A673 (cell line): ENCODE measurements at regions not wholly inside any gene's neighbourhood (a gene's known extent, or its start where the extent isn't known, plus 50 kb on each side); places are given as distances from the start of the nearest gene placed in this dataset.

Source experiments
- BruUV-seq: library from RNA; stranded (reverse); fragments of 400-500 nt; replicated peaks from 2 replicates; lab custom pipeline; 2021; lab: Mats Ljungman, UMichigan
- CTCF ChIA-PET: fragments of 300-600 bp; sonication (Branson Sonifier 250); formaldehyde crosslinking; loops from one replicate; lab custom pipeline; 2022; ENCODE audit warnings: antibody characterized with exemption; lab: Charles Lee
- POLR2A ChIA-PET: fragments of 300-600 bp; sonication (Branson Sonifier 250); formaldehyde crosslinking; loops from one replicate; lab custom pipeline; 2022; ENCODE audit warnings: antibody characterized with exemption; ENCODE audit not compliant: low non-redundant PET; lab: Charles Lee
- DNase-seq: peaks from one replicate; pipeline ENCODE4 v3.0.0-alpha.2; 2015; ENCODE audit warnings: low spot score
- H3K27ac ChIP-seq: fragments of 200-600 bp; sonication (generic); 2 replicates; pipeline ENCODE4 v1.5.1; 2016; ENCODE audit warnings: mixed run types, low read depth, mild to moderate bottlenecking, mixed read lengths, antibody characterized with exemption, low read length; ENCODE audit not compliant: poor library complexity, severe bottlenecking
- H3K27me3 ChIP-seq: fragments of 200-600 bp; sonication (generic); replicated peaks from 2 replicates; pipeline ENCODE4 v1.6.1; 2017; ENCODE audit warnings: mixed run types, low read depth, mild to moderate bottlenecking, mixed read lengths, antibody characterized with exemption, low read length; ENCODE audit not compliant: insufficient read depth, poor library complexity
- H3K36me3 ChIP-seq: fragments of 200-600 bp; sonication (generic); 2 replicates; pipeline ENCODE4 v1.6.1; 2016; ENCODE audit warnings: mixed run types, mild to moderate bottlenecking, mixed read lengths, antibody characterized with exemption, low read length; ENCODE audit not compliant: insufficient read depth, poor library complexity, severe bottlenecking
- H3K4me1 ChIP-seq: fragments of 200-600 bp; sonication (generic); 2 replicates; pipeline ENCODE4 v1.6.1; 2017; ENCODE audit warnings: mixed run types, mild to moderate bottlenecking, mixed read lengths, antibody characterized with exemption, low read length; ENCODE audit not compliant: insufficient read depth, poor library complexity, severe bottlenecking
- H3K4me3 ChIP-seq: fragments of 200-600 bp; sonication (generic); 2 replicates; pipeline ENCODE4 v1.5.1; 2016; ENCODE audit warnings: low read depth, mixed run types, mild to moderate bottlenecking, mixed read lengths, low read length; ENCODE audit not compliant: poor library complexity, severe bottlenecking
- H3K9me3 ChIP-seq: fragments of 200-600 bp; sonication (generic); 2 replicates; pipeline ENCODE4 v1.6.1; 2016; ENCODE audit warnings: mixed run types, low read depth, mild to moderate bottlenecking, mixed read lengths, antibody characterized with exemption, low read length; ENCODE audit not compliant: poor library complexity, severe bottlenecking
- EZH2 ChIP-seq: fragments of 200-600 bp; sonication (generic); IDR thresholded peaks from 2 replicates; pipeline ENCODE4 v1.6.1; 2017; ENCODE audit warnings: borderline replicate concordance, low read depth, mild to moderate bottlenecking, mixed read lengths, antibody characterized with exemption, low read length; ENCODE audit not compliant: poor library complexity, severe bottlenecking
- intact Hi-C: fragments of 100-400 bp; cut with micrococcal nuclease; formaldehyde crosslinking; loops from one replicate; pipeline ENCODE4 v1.10.0; 2022; ENCODE audit not compliant: unreplicated experiment
- TF ChIP-seq, protein P1 (sequence below): fragments of 300-800, 200-600 bp; sonication (generic); conservative IDR thresholded peaks from 2 replicates; pipeline ENCODE4 v1.5.1; 2017; ENCODE audit warnings: low read depth, mild to moderate bottlenecking, antibody characterized with exemption, low read length, moderate library complexity, mixed read lengths

DNA sequence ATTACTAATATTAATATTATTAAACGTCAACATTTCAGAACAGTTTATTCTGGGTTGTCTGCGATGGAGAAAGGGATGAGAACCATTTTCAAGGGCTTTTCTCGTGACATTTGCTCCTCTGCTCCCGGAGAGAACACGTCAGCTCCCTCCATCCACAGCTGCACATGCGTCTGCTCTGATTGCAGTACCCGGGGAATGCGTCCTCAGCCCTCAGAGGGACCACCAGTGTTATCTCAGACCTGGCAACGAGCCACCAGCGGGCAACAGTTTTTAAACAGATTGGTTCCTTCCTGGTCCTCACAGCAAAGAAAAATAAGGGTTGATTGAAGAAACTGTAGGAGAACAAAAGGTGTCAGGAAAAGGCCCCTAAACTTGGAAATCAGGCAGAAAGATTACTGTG lies 202.2 kb upstream of the ADAMTS9 start:
- Histone ChIP-seq H3K4me1 (no peaks in the 10 kb centered on the region), H3K9me3 (no peaks in the 10 kb centered on the region), H3K27ac (no peak overlapping the region), H3K36me3 (no peaks in the 10 kb centered on the region), H3K4me3 (no peak overlapping the region), H3K27me3 (no peaks in the 10 kb centered on the region)
- DNase-seq, result no peak
- ChIA-PET CTCF (no interaction called here), POLR2A (no interaction called here)
- no TSS peak for BruUV-seq
- TF ChIP-seq EZH2, result no peak
- TF ChIP-seq, protein P1, sequence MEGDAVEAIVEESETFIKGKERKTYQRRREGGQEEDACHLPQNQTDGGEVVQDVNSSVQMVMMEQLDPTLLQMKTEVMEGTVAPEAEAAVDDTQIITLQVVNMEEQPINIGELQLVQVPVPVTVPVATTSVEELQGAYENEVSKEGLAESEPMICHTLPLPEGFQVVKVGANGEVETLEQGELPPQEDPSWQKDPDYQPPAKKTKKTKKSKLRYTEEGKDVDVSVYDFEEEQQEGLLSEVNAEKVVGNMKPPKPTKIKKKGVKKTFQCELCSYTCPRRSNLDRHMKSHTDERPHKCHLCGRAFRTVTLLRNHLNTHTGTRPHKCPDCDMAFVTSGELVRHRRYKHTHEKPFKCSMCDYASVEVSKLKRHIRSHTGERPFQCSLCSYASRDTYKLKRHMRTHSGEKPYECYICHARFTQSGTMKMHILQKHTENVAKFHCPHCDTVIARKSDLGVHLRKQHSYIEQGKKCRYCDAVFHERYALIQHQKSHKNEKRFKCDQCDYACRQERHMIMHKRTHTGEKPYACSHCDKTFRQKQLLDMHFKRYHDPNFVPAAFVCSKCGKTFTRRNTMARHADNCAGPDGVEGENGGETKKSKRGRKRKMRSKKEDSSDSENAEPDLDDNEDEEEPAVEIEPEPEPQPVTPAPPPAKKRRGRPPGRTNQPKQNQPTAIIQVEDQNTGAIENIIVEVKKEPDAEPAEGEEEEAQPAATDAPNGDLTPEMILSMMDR, result no peak
- intact Hi-C loops, result no loop called here

DNA sequence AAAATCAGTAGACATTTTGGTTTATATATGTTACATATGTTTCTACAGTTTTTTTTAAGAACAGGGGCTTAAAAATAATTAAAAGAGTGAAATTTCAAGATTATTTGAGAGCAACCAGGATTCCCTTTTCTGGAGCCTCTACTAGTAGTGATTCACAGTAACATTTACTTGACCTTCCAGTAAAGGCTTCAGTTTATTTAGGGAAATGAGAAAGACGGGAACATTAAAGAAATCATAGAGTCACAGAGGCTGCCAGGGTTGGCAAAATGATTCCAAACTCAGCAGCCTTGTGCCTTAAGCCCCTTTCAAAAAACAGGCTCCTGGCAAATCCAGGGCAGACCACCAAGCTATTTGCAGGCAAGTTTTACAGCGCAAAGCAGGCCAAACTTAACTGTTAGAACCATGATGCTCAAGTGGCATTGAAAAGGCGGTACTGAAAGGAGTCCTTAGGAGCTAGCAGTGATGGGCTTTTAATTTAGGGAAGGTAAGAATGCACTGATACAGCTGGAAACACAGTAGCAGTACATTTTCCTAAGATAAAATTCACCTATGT lies 201.1 kb upstream of the ADAMTS9 start:
- Histone ChIP-seq H3K9me3 (no peaks in the 10 kb centered on the region), H3K4me3 (no peak overlapping the region), H3K27ac (no peak overlapping the region), H3K27me3 (no peaks in the 10 kb centered on the region), H3K36me3 (no peaks in the 10 kb centered on the region), H3K4me1 (no peaks in the 10 kb centered on the region)
- ChIA-PET CTCF (no interaction called here), POLR2A (no interaction called here)
- TF ChIP-seq EZH2, result no peak
- TF ChIP-seq, protein P1, result no peak
- no peak for DNase-seq
- no TSS peak for BruUV-seq
- intact Hi-C loops, result no loop called here

DNA sequence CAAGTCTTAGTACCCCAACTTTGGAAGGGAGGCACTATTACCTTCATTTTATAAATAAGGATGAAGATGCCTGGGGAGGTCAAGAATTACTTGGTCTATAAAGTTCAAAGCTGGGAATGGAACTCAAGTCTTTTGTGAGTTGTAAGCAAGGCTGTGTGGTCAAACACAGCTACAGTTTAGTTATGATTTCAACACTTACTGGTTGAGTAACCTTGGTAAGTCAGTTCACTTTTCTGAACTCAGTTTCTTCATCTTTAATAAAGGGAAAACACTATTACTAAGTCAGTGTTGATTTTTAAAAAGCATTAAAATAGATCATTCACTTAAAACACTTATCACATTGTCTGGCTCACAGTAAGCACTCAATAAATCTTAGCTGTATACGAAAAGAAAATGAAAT lies 200.4 kb upstream of the ADAMTS9 start:
- intact Hi-C loops, result no loop called here
- no peak for DNase-seq
- no peak for TF ChIP-seq EZH2
- TF ChIP-seq, protein P1, result no peak
- Histone ChIP-seq H3K4me1 (no peaks in the 10 kb centered on the region), H3K27me3 (no peaks in the 10 kb centered on the region), H3K9me3 (no peaks in the 10 kb centered on the region), H3K27ac (no peak overlapping the region), H3K4me3 (no peak overlapping the region), H3K36me3 (no peaks in the 10 kb centered on the region)
- ChIA-PET CTCF (no interaction called here), POLR2A (no interaction called here)
- no TSS peak for BruUV-seq
